ENCODE measurements at regions not wholly inside any gene's neighbourhood (a gene's known extent, or its start where the extent isn't known, plus 50 kb on each side); places are given as distances from the start of the nearest gene placed in this dataset.
"Not testable (repeated sequence)": the region's sequence is repeated elsewhere in the genome, so short reads cannot be mapped to it uniquely, and the experiment has no call there.

GRCh38 chr14:57150449-57150848 is 118.3 kb downstream of the EXOC5 start:
- DNase-seq (ENCODE audit: low spot score), result no peak

DNA sequence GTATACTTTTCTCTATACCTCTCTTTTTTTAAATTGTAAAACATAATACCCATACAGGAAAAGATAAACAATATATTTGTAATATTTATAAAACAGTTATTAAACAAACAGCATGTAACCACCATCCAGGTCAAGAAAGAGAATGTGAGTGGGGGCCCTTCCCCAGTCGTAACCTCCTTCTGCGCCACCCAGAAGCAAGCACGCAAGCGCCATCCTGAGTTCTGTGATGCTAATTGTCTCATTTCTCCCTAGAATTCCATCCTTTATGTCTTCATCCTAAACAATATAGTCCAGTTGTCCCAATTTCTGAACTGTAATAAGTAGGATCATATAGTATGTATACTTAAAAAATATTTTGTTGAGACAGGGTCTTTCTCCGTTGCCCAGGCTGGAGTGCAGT is 129.5 kb downstream of the EXOC5 start:
- DNase-seq (ENCODE audit: low spot score), result no peak

GRCh38 chr14:57136669-57137328 is 131.9 kb downstream of the EXOC5 start:
- DNase-seq (ENCODE audit: low spot score), result no peak

- DNase-seq (ENCODE audit: low spot score), result not testable (repeated sequence)
Observed at GRCh38 chr14:57127809-57128208, 140.9 kb downstream of the EXOC5 start.

- DNase-seq (ENCODE audit: low spot score), result no peak
Observed at GRCh38 chr14:57122129-57122528, 146.6 kb downstream of the EXOC5 start.

- not testable (repeated sequence) for DNase-seq (ENCODE audit: low spot score)
Observed at GRCh38 chr14:57112072-57112807, 156.5 kb downstream of the EXOC5 start.

- not testable (repeated sequence) for DNase-seq (ENCODE audit: low spot score)
Observed at GRCh38 chr14:57110411-57110810, 158.3 kb downstream of the EXOC5 start.

GRCh38 chr14:57091030-57091608 is 177.6 kb downstream of the EXOC5 start:
- no peak for DNase-seq (ENCODE audit: low spot score)

- no peak for DNase-seq (ENCODE audit: low spot score)
Observed at GRCh38 chr14:57089901-57090300, 178.8 kb downstream of the EXOC5 start.

GRCh38 chr14:57087841-57088240 is 180.9 kb downstream of the EXOC5 start:
- DNase-seq (ENCODE audit: low spot score), result no peak

GRCh38 chr14:57086271-57087162 is 182.2 kb downstream of the EXOC5 start:
- no peak for DNase-seq (ENCODE audit: low spot score)

DNA sequence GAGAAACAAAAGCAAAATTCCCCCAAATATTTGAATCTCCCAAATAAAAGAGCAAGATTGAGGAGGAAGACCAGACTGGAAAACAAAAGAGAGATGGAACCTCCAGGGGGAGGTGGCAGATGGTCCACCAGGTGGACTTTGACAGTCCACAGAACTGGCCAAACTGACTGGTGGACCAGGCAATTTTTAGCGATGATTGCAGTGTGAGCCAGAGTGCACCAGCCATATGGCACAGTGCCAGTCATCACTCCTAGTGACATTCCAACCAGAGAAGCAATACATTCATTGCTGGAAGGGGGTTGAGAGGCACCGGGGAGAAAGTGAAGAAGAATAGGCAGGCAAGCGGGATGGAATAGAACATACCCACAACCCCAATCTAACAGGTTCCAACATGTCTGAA is 182.9 kb downstream of the EXOC5 start:
- DNase-seq (ENCODE audit: low spot score), result peak; percentile 6

GRCh38 chr14:57085043-57085442 is 183.7 kb downstream of the EXOC5 start:
- no peak for DNase-seq (ENCODE audit: low spot score)

GRCh38 chr14:57080691-57081090 is 188.0 kb downstream of the EXOC5 start:
- no peak for DNase-seq (ENCODE audit: low spot score)

DNA sequence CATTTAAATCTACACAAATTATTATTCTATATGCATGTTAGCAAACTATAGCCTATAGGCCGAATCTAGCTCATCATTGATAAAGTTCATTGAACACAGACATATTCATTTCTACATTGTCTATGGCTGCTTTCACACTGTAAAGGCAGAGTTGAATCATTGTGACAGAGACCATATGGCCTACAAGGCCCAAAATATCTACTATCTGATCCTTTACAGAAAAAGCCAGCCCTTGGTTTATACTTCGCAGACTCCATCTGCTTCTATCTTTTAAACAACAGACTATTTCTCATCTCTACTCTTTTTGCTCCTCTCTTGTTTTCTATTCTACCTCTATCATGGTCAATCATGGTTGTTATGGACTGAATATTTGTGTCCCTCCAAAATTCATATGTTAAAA is 190.7 kb downstream of the EXOC5 start:
- DNase-seq (ENCODE audit: low spot score), result no peak

GRCh38 chr14:57073986-57074385 is 194.7 kb downstream of the EXOC5 start:
- no peak for DNase-seq (ENCODE audit: low spot score)

DNA sequence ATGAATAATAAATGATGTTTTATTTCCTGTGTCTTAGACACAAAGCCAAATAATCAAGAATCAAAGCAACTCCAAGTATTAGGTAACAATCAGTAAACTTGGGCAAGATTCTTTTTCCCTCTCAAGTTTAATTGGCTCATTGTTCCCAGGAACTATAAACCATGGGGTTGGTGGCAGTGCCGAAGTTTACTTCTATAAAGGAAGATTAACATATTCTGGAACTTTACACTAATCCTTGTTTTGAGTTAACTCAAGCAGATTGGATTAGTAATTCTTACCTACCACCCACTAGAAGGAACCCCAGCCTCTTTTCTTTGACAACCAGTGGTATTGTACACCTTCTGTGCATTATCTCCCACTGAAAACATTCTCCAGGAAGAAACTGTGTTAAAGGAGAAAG is 197.1 kb downstream of the EXOC5 start:
- no peak for DNase-seq (ENCODE audit: low spot score)

GRCh38 chr14:57069702-57070101 is 199.0 kb downstream of the EXOC5 start:
- DNase-seq (ENCODE audit: low spot score), result no peak

DNA sequence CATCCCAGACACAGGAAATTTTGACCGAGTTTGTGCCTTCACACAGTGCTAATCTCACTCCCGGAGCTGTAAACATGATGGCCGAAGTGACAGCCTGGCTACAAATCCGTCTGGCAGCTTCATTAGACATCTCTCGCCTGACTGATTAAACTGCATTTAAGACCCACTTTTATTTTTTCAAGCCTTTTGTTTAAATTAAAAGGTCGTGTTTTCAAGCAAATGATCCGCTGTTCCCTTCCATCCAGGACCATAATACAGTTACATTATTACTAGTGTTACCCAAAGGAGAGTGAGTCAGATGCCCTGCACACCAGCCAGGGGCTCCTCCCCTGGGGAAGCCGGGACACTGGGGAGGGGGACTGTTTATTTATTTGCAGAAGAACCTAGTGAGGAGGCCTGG is 200.2 kb downstream of the EXOC5 start:
- DNase-seq (ENCODE audit: low spot score), result no peak

DNA sequence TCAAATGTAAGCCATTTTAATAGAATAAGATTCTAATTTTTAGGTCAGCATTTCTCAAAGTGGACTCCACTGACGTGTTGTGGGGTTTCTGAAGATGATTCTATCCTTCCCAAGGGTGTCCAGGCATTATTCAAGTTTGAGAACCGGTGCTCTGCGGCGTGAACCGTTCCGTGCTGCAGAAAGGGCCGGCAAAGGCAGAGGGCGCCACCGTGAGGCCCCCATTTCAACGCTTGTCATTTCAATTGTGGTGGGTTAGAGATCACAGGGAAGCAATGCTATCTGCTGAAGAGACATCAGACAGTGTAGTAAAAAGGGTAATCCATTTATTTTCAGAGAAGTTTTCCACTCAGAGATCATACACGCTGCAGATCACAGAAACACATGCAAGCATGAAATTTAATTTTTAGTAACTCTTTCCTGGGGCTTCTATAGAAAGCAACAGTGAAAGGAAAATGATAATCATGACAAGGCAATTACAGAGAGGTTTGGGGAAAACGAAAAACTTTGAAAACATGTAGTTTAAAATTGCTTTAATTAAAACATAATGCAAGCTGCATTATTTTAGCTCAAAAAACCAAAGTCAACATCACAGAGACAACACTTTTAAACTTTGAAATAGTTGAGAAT is 201.7 kb downstream of the EXOC5 start:
- DNase-seq (ENCODE audit: low spot score), result peak; percentile 27

DNA sequence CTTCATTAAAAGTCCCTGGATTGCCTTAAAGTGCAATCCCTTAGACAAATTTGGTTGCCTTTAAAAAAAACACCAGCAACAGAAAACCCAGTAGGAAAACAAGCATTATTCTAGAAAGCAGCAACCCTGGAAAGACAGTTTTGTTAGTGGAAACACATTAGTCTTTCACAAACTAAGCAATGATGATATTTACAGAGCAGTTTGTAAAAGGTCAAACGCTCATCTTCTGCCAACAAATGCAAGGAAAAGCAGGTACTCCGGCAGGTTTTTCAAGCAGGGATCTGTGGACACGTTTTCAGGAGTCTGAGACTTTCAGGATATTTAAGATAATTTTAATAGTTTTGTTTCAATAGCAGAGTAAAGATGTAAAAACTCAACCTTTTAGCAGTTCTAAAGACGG is 202.2 kb downstream of the EXOC5 start:
- no peak for DNase-seq (ENCODE audit: low spot score)
